Heart left ventricle (tissue), 16 donors: ENCODE measurements at regions not wholly inside any gene's neighbourhood (a gene's known extent, or its start where the extent isn't known, plus 50 kb on each side); places are given as distances from the start of the nearest gene placed in this dataset.
"Not testable (repeated sequence)": the region's sequence is repeated elsewhere in the genome, so short reads cannot be mapped to it uniquely, and the experiment has no call there.

Experiments used
- ATAC-seq, 4 donors: fragments of 200-7000 bp; cut with Tn5 transposase; one replicate each; pipeline ENCODE4 v1.9.1; 2020 to 2022; ENCODE audit warnings: moderate library complexity in 4 of 4, mild to moderate bottlenecking in 3 of 4, moderate number of reproducible peaks in 1 of 4
- DNase-seq, 5 donors: peaks; one replicate each; pipeline ENCODE4 v3.0.0-alpha.2; 2020
- H3K27ac ChIP-seq, 12 donors: fragments of 200-600 bp; sonication (generic) in 4 of 12; one replicate each; pipeline versions ENCODE4 v1.5.0 to v1.8.0; 2016 to 2022; ENCODE audit warnings: mild to moderate bottlenecking in 2 of 12
- H3K27me3 ChIP-seq, 9 donors: fragments of 200-600 bp; sonication (generic) in 2 of 9; one replicate each; pipeline versions ENCODE4 v1.5.1 to v1.8.0; 2016 to 2022; ENCODE audit warnings: mild to moderate bottlenecking in 3 of 9
- H3K36me3 ChIP-seq, 9 donors: fragments of 200-600 bp; sonication (generic) in 2 of 9; one replicate each; pipeline versions ENCODE4 v1.5.0 to v1.8.0; 2018 to 2022; ENCODE audit warnings: mild to moderate bottlenecking in 2 of 9
- H3K4me1 ChIP-seq, 12 donors: fragments of 200-600 bp; sonication (generic) in 4 of 12; one replicate each; pipeline versions ENCODE4 v1.5.0 to v1.8.0; 2016 to 2022; ENCODE audit warnings: mild to moderate bottlenecking in 3 of 12
- H3K4me3 ChIP-seq, 12 donors: fragments of 200-600 bp; sonication (generic) in 4 of 12; one replicate each; pipeline versions ENCODE4 v1.5.0 to v1.8.0; 2017 to 2022; ENCODE audit warnings: mild to moderate bottlenecking in 9 of 12, moderate library complexity in 4 of 12
- H3K9me3 ChIP-seq, 12 donors: fragments of 200-600 bp; sonication (generic) in 4 of 12; one replicate each; pipeline versions ENCODE4 v1.5.0 to v1.8.0; 2016 to 2022; ENCODE audit warnings: mild to moderate bottlenecking in 1 of 12
- CTCF ChIP-seq, 12 donors: fragments of 200-600 bp; sonication (generic) in 4 of 12; IDR thresholded peaks; one replicate each; pipeline versions ENCODE4 v1.5.0 to v1.8.0; 2018 to 2022; ENCODE audit warnings: antibody characterized with exemption in 12 of 12, mild to moderate bottlenecking in 5 of 12
- POLR2A ChIP-seq, 2 donors: fragments of 450-650 bp; IDR thresholded peaks; one replicate each; pipeline ENCODE4 v1.6.1; 2017; ENCODE audit warnings: antibody characterized with exemption in 2 of 2, mild to moderate bottlenecking in 2 of 2, moderate library complexity in 2 of 2
- WGBS, 4 donors: extraction: QIAGEN DNeasy Blood & Tissue Kit in 2 of 4; methylation state at CpG; one replicate each; pipeline versions ENCODE4 v1.1.5 to v1.1.7; 2013 to 2018; 5-methylcytosine and 5-hydroxymethylcytosine counted together
- intact Hi-C, 10 donors: fragments of 100-400 bp; cut with DNase I; formaldehyde crosslinking; loops; one replicate each; pipeline versions ENCODE4 v1.11.1 to v1.14.2; 2022
- donor health status: ischemic (EF 13 %, LVEDD 7.1; RV severe dilation, severe dysfunction).
- donor health status: healthy with polysubstance abuse.
- donor health status: DM: no; HTN: yes; CAD: no.
- donor health status: DM: no; HTN: no; CAD: no.
- donor health status: ischemic (EF 25% LVEDD 6.9; RV normal size, moderate dysfunction).
- donor health status: ischemic (EF 25% LVEDD 5.7; RV mildly dilated, moderate dysfunction).
- donor health status: healthy.
- donor health status: DM: yes; HTN: yes; CAD: no.
- donor health status: ischemic (EF 35%, LVEDD 5.7; RV mildly dilated, moderate dysfunction).
- donor health status: nonischemic (EF 11% LVEDD 7.7; RV severe dilation, severe dysfunction).
- donor health status: DM: yes; HTN: yes; CAD: no.
- donor health status: PGD.
- donor health status: ischemic (EF 29% LVEDD 5.4; RV normal size, mild dysfunction).
- donor health status: nonischemic (EF 23%, LVEDD 6.1; RV moderate dilation, normal function).

GRCh38 chr1:47502746-47503370, 65.0 kb downstream of the FOXD2 start:
- ATAC-seq = no peak
- H3K36me3 ChIP-seq = no peaks in the 10 kb centered on the region
- WGBS, 4 donors = 67 to 75% (median 69%) methylated on average over 12 of the region's 12 CpGs
- TF ChIP-seq POLR2A (IDR thresholded peaks at IDR 0.05) = no peak
- TF ChIP-seq CTCF (IDR thresholded peaks at IDR 0.05) = no peak
- intact Hi-C loops = no loop called here
- H3K9me3 ChIP-seq = no peaks in the 10 kb centered on the region
- H3K4me3 ChIP-seq = no peak overlapping the region
- H3K4me1 ChIP-seq = peaks cover 0 to 4% (median 1%) of the 10 kb centered on the region in 12 donors
- peaks cover 6 to 74% (median 31%) of the 10 kb centered on the region in 9 donors for H3K27me3 ChIP-seq
- no peak for DNase-seq
- no peak overlapping the region for H3K27ac ChIP-seq

- H3K4me3 ChIP-seq, H3K9me3 ChIP-seq, DNase-seq, H3K36me3 ChIP-seq, ATAC-seq, intact Hi-C loops, H3K27ac ChIP-seq: not testable (repeated sequence)
- WGBS, 4 donors = 86 to 98% (median 96%) methylated on average over 2 to 4 of the region's 4 CpGs
- Histone ChIP-seq H3K4me1 (peaks cover 0 to 18% (median 9%) of the 10 kb centered on the region in 12 donors), H3K27me3 (peaks cover 13 to 87% (median 43%) of the 10 kb centered on the region in 9 donors)
Observed at GRCh38 chr1:47504840-47505239, 67.0 kb downstream of the FOXD2 start.

GRCh38 chr1:47505267-47505666, 67.4 kb downstream of the FOXD2 start:
- Histone ChIP-seq H3K27me3 (peaks cover 13 to 87% (median 39%) of the 10 kb centered on the region in 9 donors), H3K27ac (no peak overlapping the region), H3K36me3 (no peaks in the 10 kb centered on the region), H3K9me3 (no peaks in the 10 kb centered on the region), H3K4me3 (no peak overlapping the region), H3K4me1 (peaks cover 0 to 18% (median 9%) of the 10 kb centered on the region in 12 donors)
- ATAC-seq (no peak), DNase-seq (no peak)
- intact Hi-C loops = no loop called here
- WGBS, 4 donors = 67 to 79% (median 72%) methylated on average over 2 of the region's 2 CpGs
- TF ChIP-seq CTCF (IDR thresholded peaks at IDR 0.05) = no peak
- no peak for TF ChIP-seq POLR2A (IDR thresholded peaks at IDR 0.05)

- Histone ChIP-seq H3K4me3 (no peak overlapping the region), H3K36me3 (no peaks in the 10 kb centered on the region), H3K9me3 (no peaks in the 10 kb centered on the region), H3K27ac (no peak overlapping the region), H3K4me1 (peaks cover 0 to 18% (median 9%) of the 10 kb centered on the region in 12 donors), H3K27me3 (peaks cover 13 to 85% (median 34%) of the 10 kb centered on the region in 9 donors)
- WGBS, 4 donors = 86 to 95% (median 89%) methylated on average over 2 of the region's 2 CpGs
- no peak for DNase-seq
- TF ChIP-seq POLR2A (IDR thresholded peaks at IDR 0.05) = no peak
- no peak for TF ChIP-seq CTCF (IDR thresholded peaks at IDR 0.05)
- intact Hi-C loops = no loop called here
- no peak for ATAC-seq
Observed at GRCh38 chr1:47506053-47506452, 68.2 kb downstream of the FOXD2 start.

- Histone ChIP-seq H3K9me3 (no peaks in the 10 kb centered on the region), H3K27me3 (peaks cover 13 to 87% (median 34%) of the 10 kb centered on the region in 9 donors), H3K4me3 (no peak overlapping the region), H3K36me3 (no peaks in the 10 kb centered on the region), H3K4me1 (peaks cover 0 to 18% (median 9%) of the 10 kb centered on the region in 12 donors), H3K27ac (no peak overlapping the region)
- no peak for ATAC-seq
- intact Hi-C loops = no loop called here
- TF ChIP-seq POLR2A (IDR thresholded peaks at IDR 0.05) = no peak
- no peak for TF ChIP-seq CTCF (IDR thresholded peaks at IDR 0.05)
- 76 to 87% (median 86%) methylated on average over 3 of the region's 3 CpGs for WGBS, 4 donors
- no peak for DNase-seq
Observed at GRCh38 chr1:47507144-47507543, 69.3 kb downstream of the FOXD2 start.
